K562 (cell line): ENCODE measurements at regions not wholly inside any gene's neighbourhood (a gene's known extent, or its start where the extent isn't known, plus 50 kb on each side); places are given as distances from the start of the nearest gene placed in this dataset.

ENCODE experiments used
- ATF1 ChIP-seq, 2 experiments: fragments of 450-650 bp in 1 of 2; IDR thresholded peaks; 2 replicates each; pipeline ENCODE4 v1.6.1; 2016; ENCODE audit warnings: missing compliant biosample characterization in 1 of 2, missing genetic modification characterization in 1 of 2
- CCAR2 ChIP-seq: fragments of 200-400 bp; formaldehyde crosslinking; IDR thresholded peaks from 2 replicates; pipeline ENCODE4 v1.6.1; 2017; ENCODE audit warnings: mild to moderate bottlenecking, low read depth, low read length
- FOXP1 ChIP-seq: sonication (generic); formaldehyde crosslinking; IDR thresholded peaks from 2 replicates; pipeline ENCODE4 v1.8.0; 2022; ENCODE audit warnings: mild to moderate bottlenecking, missing genetic modification reagents
- HNRNPK ChIP-seq: fragments of 200-400 bp; formaldehyde crosslinking; IDR thresholded peaks from one replicate; pipeline ENCODE4 v1.6.1; 2018; ENCODE audit warnings: mild to moderate bottlenecking, low read depth, low read length; ENCODE audit not compliant: poor library complexity, severe bottlenecking
- RBM17 ChIP-seq: fragments of 200-400 bp; formaldehyde crosslinking; IDR thresholded peaks from 2 replicates; pipeline ENCODE4 v1.6.1; 2017; ENCODE audit warnings: low read depth, mild to moderate bottlenecking, low read length, borderline replicate concordance
- TF ChIP-seq, protein P1 (sequence below), 2 experiments: fragments of 450-650 bp; IDR thresholded peaks; 2 replicates each; pipeline ENCODE4 v1.6.1; 2016; ENCODE audit warnings: mild to moderate bottlenecking in 2 of 2, borderline replicate concordance in 1 of 2, low read depth in 1 of 2, moderate library complexity in 1 of 2

DNA sequence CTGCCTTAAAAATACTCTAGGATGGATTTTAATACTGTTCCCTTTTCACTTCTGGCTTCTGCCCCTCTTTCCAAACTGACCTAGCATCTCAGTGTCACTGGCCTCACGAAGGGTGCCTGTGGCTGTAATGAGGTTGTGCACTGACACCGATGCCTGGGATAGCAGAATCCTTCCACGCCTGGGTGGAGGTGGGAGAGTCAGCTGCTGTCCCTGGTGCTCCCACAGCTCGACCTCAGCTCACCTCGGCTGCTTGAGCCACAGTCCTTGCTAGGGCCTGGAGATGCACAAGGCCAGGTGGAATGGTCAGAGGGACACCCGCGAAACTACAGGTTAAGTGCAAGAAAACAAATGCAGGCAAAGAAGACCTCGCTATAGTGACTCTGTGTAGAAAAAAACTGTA is 123.4 kb upstream of the ACBD5 start (continued):
- TF ChIP-seq, protein P1, sequence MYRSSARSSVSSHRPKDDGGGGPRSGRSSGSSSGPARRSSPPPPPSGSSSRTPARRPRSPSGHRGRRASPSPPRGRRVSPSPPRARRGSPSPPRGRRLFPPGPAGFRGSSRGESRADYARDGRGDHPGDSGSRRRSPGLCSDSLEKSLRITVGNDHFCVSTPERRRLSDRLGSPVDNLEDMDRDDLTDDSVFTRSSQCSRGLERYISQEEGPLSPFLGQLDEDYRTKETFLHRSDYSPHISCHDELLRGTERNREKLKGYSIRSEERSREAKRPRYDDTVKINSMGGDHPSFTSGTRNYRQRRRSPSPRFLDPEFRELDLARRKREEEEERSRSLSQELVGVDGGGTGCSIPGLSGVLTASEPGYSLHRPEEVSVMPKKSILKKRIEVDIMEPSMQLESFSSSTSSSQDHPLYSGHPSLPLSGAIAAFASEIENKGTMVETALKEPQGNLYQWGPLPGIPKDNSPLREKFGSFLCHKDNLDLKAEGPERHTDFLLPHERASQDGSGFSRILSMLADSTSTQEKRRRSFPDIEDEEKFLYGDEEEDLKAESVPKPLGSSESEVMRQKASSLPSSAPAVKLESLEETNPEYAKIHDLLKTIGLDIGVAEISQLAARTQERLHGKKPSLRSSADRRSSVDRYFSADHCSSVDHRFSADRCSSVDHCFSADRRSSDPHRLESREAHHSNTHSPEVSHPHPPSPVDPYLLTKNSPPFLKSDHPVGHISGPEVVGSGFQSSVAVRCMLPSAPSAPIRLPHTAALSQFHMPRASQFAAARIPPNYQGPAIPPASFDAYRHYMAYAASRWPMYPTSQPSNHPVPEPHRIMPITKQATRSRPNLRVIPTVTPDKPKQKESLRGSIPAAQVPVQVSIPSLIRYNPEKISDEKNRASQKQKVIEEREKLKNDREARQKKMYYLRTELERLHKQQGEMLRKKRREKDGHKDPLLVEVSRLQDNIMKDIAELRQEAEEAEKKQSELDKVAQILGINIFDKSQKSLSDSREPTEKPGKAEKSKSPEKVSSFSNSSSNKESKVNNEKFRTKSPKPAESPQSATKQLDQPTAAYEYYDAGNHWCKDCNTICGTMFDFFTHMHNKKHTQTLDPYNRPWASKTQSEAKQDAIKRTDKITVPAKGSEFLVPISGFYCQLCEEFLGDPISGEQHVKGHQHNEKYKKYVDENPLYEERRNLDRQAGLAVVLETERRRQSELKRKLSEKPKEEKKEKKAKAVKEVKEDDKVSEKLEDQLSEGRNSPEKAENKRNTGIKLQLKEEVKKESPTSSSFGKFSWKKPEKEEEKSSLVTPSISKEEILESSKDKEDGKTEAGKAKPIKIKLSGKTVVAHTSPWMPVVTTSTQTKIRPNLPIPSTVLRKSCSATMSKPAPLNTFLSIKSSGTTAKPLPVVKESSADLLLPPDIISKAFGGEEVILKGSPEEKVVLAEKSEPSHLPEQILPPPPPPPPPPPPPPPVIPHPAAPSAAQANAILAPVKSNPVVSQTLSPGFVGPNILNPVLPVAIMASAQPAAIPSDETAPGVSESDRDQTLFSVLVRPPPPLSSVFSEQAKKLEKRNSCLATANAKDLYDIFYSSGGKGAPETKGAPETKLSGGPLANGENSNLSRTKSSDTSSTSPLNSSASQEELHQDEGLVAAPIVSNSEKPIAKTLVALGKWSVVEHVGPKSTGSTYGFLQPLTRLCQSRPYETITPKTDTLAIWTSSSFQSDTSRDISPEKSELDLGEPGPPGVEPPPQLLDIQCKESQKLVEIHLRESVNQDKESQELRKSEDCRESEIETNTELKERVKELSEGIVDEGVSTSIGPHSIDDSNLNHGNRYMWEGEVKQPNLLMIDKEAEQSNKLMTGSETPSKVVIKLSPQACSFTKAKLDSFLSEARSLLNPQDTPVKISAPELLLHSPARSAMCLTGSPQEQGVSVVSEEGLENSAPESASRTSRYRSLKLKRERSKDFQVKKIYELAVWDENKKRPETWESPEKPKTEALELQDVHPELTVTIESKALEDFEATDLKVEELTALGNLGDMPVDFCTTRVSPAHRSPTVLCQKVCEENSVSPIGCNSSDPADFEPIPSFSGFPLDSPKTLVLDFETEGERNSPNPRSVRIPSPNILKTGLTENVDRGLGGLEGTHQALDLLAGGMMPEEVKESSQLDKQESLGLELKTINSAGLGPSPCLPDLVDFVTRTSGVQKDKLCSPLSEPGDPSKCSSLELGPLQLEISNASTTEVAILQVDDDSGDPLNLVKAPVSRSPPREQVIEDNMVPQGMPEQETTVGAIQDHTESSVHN (IDR thresholded peaks at IDR 0.05; ENCODE audit: borderline replicate concordance in 1 of 2, low read depth in 1 of 2) = no peak
- TF ChIP-seq CCAR2 (no peak), ATF1 (CRISPR knock-in tag; IDR thresholded peaks at IDR 0.05) (no peak), ATF1 (tag; IDR thresholded peaks at IDR 0.05) (no peak), HNRNPK (no peak), RBM17 (no peak), FOXP1 (CRISPR knock-in tag) (no peak)
